Neural progenitor cell (in vitro differentiated cells): ENCODE measurements at regions not wholly inside any gene's neighbourhood (a gene's known extent, or its start where the extent isn't known, plus 50 kb on each side); places are given as distances from the start of the nearest gene placed in this dataset.

Experiments
- DNase-seq: peaks from one replicate; pipeline ENCODE4 v3.0.0-alpha.2; 2016; ENCODE audit warnings: low spot score
- H2AFZ ChIP-seq: fragments of 200-600 bp; sonication (generic); replicated peaks from 2 replicates; pipeline ENCODE4 v1.6.1; 2016; ENCODE audit warnings: antibody characterized with exemption
- H3F3A ChIP-seq: fragments of 200-600 bp; sonication (generic); 2 replicates; pipeline ENCODE4 v1.6.1; 2016; ENCODE audit warnings: antibody characterized with exemption, low read depth
- H3K27ac ChIP-seq: fragments of 200-600 bp; sonication (generic); 2 replicates; pipeline ENCODE4 v1.5.1; 2016; ENCODE audit warnings: mild to moderate bottlenecking
- H3K27me3 ChIP-seq: fragments of 200-600 bp; sonication (generic); 2 replicates; pipeline ENCODE4 v1.6.1; 2016; ENCODE audit warnings: mild to moderate bottlenecking, moderate library complexity
- H3K36me3 ChIP-seq: fragments of 200-600 bp; sonication (generic); 2 replicates; pipeline ENCODE4 v1.5.1; 2016
- H3K4me1 ChIP-seq: fragments of 200-600 bp; sonication (generic); 2 replicates; pipeline ENCODE4 v1.6.1; 2016; ENCODE audit warnings: mixed run types
- H3K4me2 ChIP-seq: fragments of 200-600 bp; sonication (generic); 2 replicates; pipeline ENCODE4 v1.6.1; 2016
- H3K4me3 ChIP-seq: fragments of 200-600 bp; sonication (generic); 2 replicates; pipeline ENCODE4 v1.5.1; 2016
- H3K79me2 ChIP-seq: fragments of 200-600 bp; sonication (generic); 2 replicates; pipeline ENCODE4 v1.6.1; 2016; ENCODE audit warnings: low read depth
- H3K9ac ChIP-seq: fragments of 200-600 bp; sonication (generic); 2 replicates; pipeline ENCODE4 v1.6.1; 2016
- H3K9me3 ChIP-seq: fragments of 200-600 bp; sonication (generic); 2 replicates; pipeline ENCODE4 v1.5.1; 2016; ENCODE audit warnings: low read depth
- H4K20me1 ChIP-seq: fragments of 200-600 bp; sonication (generic); 2 replicates; pipeline ENCODE4 v1.6.1; 2016; ENCODE audit warnings: low read depth
- H3K27ac Mint-ChIP-seq: 3 replicates; pipeline ENCODE4 v1.8.0; 2021; ENCODE audit warnings: mixed read lengths
- H3K27me3 Mint-ChIP-seq: 2 replicates; pipeline ENCODE4 v1.8.0; 2022; ENCODE audit warnings: low read depth, mild to moderate bottlenecking, inconsistent platforms, moderate library complexity, mixed read lengths; ENCODE audit not compliant: insufficient read depth
- H3K36me3 Mint-ChIP-seq: 3 replicates; pipeline ENCODE4 v1.8.0; 2021; ENCODE audit warnings: mixed read lengths
- H3K4me1 Mint-ChIP-seq: 3 replicates; pipeline ENCODE4 v1.8.0; 2021; ENCODE audit warnings: mixed read lengths
- H3K4me3 Mint-ChIP-seq: 3 replicates; pipeline ENCODE4 v1.8.0; 2021; ENCODE audit warnings: mild to moderate bottlenecking, moderate library complexity, mixed read lengths
- H3K9me3 Mint-ChIP-seq: 3 replicates; pipeline ENCODE4 v1.8.0; 2020; ENCODE audit warnings: mixed read lengths
- CTCF ChIP-seq: fragments of 200-600 bp; sonication (generic); IDR thresholded peaks from 2 replicates; pipeline ENCODE4 v1.5.1; 2017; ENCODE audit warnings: antibody characterized with exemption, mild to moderate bottlenecking
- EZH2 ChIP-seq: fragments of 200-600 bp; sonication (generic); IDR thresholded peaks from 2 replicates; pipeline ENCODE4 v1.6.1; 2017; ENCODE audit warnings: antibody characterized with exemption, mild to moderate bottlenecking, moderate library complexity
- EZH2phosphoT487 ChIP-seq: fragments of 200-600 bp; sonication (generic); IDR thresholded peaks from 2 replicates; pipeline ENCODE4 v1.6.1; 2017; ENCODE audit warnings: antibody characterized with exemption

- peak overlapping the region; percentile 42 for H3K4me2 ChIP-seq
- peaks cover 25% of the 10 kb centered on the region for H3F3A ChIP-seq
- peaks cover 34% of the 10 kb centered on the region for H3K4me1 ChIP-seq
- peaks cover 38% of the 10 kb centered on the region for H3K27me3 Mint-ChIP-seq
- H3K27ac ChIP-seq, result no peak overlapping the region
- peaks cover 5% of the 10 kb centered on the region for H3K9me3 Mint-ChIP-seq
- no peak for TF ChIP-seq CTCF
- TF ChIP-seq EZH2, result no peak
- TF ChIP-seq EZH2phosphoT487, result no peak
- H3K9ac ChIP-seq, result no peak overlapping the region
- H3K79me2 ChIP-seq, result no peaks in the 10 kb centered on the region
- H3K27ac Mint-ChIP-seq, result no peak overlapping the region
- no peak overlapping the region for H2AFZ ChIP-seq
- no peak overlapping the region for H3K4me3 Mint-ChIP-seq
- H3K4me3 ChIP-seq, result no peak overlapping the region
- H3K36me3 ChIP-seq, result no peaks in the 10 kb centered on the region
- H3K4me1 Mint-ChIP-seq, result peaks cover 44% of the 10 kb centered on the region
- no peaks in the 10 kb centered on the region for H4K20me1 ChIP-seq
- DNase-seq, result peak; percentile 31
- no peaks in the 10 kb centered on the region for H3K9me3 ChIP-seq
- peaks cover 6% of the 10 kb centered on the region for H3K27me3 ChIP-seq
- no peaks in the 10 kb centered on the region for H3K36me3 Mint-ChIP-seq
Measured at GRCh38 chr14:101333335-101334280, 227.7 kb upstream of the DIO3 start.

DNA sequence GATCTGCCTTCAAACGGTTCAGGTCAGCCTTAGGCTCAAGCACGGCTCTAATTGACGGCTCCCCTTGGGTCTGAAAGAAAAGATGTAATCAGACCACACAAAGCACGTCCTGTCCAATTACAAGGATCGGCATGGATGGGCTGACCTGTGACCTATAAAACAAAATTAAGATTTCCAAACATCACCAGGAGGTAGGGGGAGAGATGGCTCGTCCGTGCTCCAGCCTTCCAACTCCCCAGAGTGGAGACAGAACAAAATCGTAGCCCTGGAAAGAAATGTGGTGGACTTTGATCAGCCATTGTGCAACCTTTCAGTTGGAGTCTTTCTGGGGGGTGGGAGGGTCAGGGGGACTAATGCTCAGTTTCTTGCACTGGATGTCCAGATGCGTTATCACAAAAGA, 226.6 kb upstream of the DIO3 start:
- no peaks in the 10 kb centered on the region for H3K79me2 ChIP-seq
- no peaks in the 10 kb centered on the region for H3K9me3 ChIP-seq
- H3K9ac ChIP-seq, result no peak overlapping the region
- Mint-ChIP-seq H3K9me3 (peaks cover 5% of the 10 kb centered on the region), H3K4me1 (peaks cover 43% of the 10 kb centered on the region), H3K27ac (no peak overlapping the region), H3K27me3 (peaks cover 38% of the 10 kb centered on the region), H3K4me3 (peak overlapping the region; percentile 56), H3K36me3 (no peaks in the 10 kb centered on the region)
- no peaks in the 10 kb centered on the region for H4K20me1 ChIP-seq
- H3K4me2 ChIP-seq, result peak overlapping the region; percentile 42
- peak; percentile 87 for DNase-seq
- peaks cover 6% of the 10 kb centered on the region for H3K27me3 ChIP-seq
- H3K27ac ChIP-seq, result no peak overlapping the region
- H3K36me3 ChIP-seq, result no peaks in the 10 kb centered on the region
- H3K4me1 ChIP-seq, result peaks cover 44% of the 10 kb centered on the region
- H2AFZ ChIP-seq, result no peak overlapping the region
- peaks cover 25% of the 10 kb centered on the region for H3F3A ChIP-seq
- H3K4me3 ChIP-seq, result no peak overlapping the region
- TF ChIP-seq EZH2 (no peak), CTCF (no peak), EZH2phosphoT487 (peak; percentile 83)

- H3F3A ChIP-seq, result peaks cover 25% of the 10 kb centered on the region
- peaks cover 49% of the 10 kb centered on the region for H3K4me1 ChIP-seq
- no peak for TF ChIP-seq EZH2
- no peak for TF ChIP-seq EZH2phosphoT487
- no peak for TF ChIP-seq CTCF
- peaks cover 43% of the 10 kb centered on the region for H3K4me1 Mint-ChIP-seq
- no peaks in the 10 kb centered on the region for H4K20me1 ChIP-seq
- no peak overlapping the region for H3K27ac ChIP-seq
- H3K79me2 ChIP-seq, result no peaks in the 10 kb centered on the region
- H2AFZ ChIP-seq, result no peak overlapping the region
- peak overlapping the region; percentile 42 for H3K4me3 Mint-ChIP-seq
- H3K27ac Mint-ChIP-seq, result peak overlapping the region; percentile 55
- peaks cover 5% of the 10 kb centered on the region for H3K9me3 Mint-ChIP-seq
- H3K36me3 Mint-ChIP-seq, result no peaks in the 10 kb centered on the region
- no peak overlapping the region for H3K9ac ChIP-seq
- H3K9me3 ChIP-seq, result no peaks in the 10 kb centered on the region
- peak; percentile 56 for DNase-seq
- no peak overlapping the region for H3K4me3 ChIP-seq
- peaks cover 6% of the 10 kb centered on the region for H3K27me3 ChIP-seq
- H3K4me2 ChIP-seq, result peak overlapping the region; percentile 42
- H3K36me3 ChIP-seq, result no peaks in the 10 kb centered on the region
- H3K27me3 Mint-ChIP-seq, result peaks cover 38% of the 10 kb centered on the region
Measured at GRCh38 chr14:101335061-101335661, 226.1 kb upstream of the DIO3 start.
